HG02970 (cell line): ENCODE measurements at regions not wholly inside any gene's neighbourhood (a gene's known extent, or its start where the extent isn't known, plus 50 kb on each side); places are given as distances from the start of the nearest gene placed in this dataset.

Source experiments
- ATAC-seq: cut with Tn5 transposase; IDR thresholded peaks from one replicate; pipeline ENCODE4 v1.9.1; 2021; ENCODE audit warnings: mild to moderate bottlenecking, moderate library complexity, moderate number of reproducible peaks; ENCODE audit not compliant: unreplicated experiment, low FRiP score

DNA sequence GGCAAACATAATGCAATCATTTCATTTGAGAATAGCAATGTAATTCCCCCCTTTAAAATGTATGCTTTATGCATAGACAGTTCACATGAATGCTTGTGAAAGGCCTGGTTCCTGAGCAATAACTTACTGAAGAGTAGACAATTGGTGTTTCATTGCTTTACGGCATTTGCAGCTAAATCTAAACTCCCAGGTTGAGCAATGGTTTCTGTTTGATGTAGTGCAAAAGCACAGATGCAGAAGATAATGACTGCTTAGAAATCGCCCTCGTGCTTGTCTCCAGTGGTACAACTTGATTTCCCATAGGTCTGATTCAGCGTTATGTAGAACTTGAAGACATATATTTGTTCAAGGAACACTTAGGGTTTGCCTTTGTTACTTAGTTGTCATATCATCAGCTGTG is 1018.3 kb downstream of the DIAPH3 start:
- no peak for ATAC-seq

DNA sequence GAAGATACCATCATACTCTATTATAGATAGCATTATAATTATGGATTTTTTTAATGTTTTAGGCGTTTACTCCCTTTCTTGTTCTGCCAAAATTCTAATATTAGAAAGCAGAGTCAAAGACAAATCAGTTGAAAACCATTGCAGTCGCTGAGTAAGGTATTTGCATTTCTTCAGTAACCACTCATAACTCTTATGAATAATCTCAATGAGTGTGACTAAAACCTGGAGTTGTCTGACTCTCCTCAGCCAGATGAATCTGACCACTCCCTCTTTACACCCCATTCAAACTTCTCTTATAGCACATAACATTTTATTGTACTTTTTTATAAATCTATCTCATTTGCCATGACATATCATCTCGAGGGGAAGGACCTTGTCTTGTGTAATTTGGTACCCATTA is 1006.5 kb downstream of the DIAPH3 start:
- ATAC-seq, result no peak

DNA sequence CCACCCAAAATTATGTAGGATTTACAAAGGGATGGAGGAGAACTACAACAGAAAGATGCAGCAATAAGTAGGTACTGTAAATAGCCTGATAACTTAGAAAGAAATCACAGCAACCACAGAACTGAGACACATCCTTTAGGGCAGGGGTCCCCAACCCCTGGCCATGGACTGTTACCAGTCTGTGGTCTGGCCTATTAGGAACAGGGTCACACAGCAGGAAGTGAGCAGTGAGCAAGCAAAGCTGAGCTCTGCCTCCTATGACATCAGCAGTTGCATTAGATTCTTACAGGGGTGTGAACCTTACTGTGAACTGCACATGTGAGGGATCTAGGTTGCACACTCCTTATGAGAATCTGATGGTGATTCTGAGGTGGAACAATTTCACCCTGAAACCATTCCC is 997.6 kb downstream of the DIAPH3 start:
- no peak for ATAC-seq

DNA sequence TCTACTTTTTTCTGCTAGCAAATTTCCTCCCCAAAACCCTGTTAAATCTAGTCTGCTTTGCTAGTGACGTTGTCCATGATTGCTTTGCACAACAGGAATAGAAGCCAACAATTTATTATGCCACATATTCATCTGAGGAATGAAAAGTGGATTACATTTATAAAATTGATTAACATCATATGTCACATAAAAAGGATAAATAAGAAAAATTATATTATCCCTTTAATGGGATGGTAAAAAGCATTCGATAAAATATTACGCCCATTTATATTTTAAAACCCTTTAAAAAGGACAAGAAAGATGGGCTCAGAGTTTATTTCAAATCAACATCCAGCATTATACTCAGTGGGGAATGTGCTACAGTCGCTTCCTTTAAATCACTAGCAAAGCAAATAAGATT is 991.7 kb downstream of the DIAPH3 start:
- no peak for ATAC-seq

DNA sequence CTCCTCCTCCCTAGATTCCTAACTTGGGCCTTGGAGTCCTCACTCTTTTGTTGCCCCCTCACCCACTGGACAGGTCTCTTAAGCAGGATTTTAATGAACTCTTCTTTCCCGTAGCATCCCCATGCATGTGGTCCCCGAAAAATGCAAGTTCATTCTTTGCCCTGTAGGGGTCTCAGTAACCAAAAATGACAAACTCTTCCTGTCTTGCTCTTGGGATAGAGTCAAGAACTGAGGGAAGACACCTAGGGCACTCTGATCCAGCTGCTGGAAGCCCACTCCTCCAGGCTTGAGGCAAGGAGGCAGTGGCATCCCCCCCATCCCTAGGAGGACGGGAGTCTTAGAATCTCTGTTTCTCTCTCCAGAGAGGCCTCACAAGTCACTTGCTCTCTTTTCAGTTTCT is 987.0 kb downstream of the DIAPH3 start:
- ATAC-seq, result no peak

DNA sequence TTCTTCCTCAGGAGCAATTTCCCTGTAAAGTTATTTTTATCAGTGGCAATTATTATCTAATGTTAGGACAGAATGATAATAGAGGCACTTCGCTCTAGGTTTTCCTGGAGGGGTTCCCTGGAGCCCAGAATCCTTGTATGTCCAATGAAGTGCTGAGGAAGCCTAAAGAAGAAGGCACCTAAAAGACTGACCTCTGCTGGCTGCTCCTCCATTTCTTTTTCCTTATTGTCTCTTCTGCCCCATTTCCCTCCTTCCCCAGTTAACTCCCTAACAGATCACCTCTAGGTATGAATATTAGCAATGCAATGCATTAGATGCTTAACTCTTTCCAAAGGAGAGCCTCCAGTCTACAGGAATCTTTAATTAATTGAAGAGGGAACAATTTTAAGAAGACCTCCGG is 985.4 kb downstream of the DIAPH3 start:
- no peak for ATAC-seq

DNA sequence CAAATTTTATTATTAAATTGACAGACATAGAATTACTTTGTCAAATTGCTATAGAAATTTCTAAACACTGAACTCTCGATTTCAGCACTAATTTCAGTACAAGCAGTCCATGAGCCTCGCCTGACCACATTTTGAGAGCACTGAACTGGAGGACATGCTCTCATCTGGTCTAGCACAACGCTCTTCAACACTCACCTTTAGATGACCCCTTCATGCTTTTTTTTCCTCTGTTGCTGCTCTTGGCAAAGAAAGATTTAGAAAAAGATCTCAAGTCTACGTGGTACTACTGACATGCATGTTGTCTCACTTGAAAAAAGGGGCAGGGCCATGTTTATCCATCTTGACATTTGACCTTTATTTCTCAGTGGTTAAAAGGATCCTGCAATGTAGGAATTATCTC is 981.5 kb downstream of the DIAPH3 start:
- ATAC-seq, result no peak

DNA sequence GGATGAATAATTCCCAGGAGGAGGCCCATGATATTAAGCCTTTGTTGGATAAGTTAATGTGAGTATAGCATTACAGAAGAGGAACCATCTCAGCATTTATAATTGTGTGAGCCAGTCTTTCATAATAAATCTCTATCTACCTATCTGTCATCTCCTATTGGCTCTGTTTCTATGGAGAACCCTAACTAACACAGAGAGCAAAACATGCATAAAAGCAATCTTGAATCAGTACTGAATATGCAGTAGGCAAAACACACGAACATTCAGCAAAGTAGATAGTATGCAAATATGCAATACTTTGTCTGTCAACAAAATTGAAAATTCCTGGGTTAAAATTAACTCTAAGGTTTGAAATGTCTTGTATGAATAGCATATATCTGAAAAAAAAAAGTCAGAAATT is 966.3 kb downstream of the DIAPH3 start:
- no peak for ATAC-seq

DNA sequence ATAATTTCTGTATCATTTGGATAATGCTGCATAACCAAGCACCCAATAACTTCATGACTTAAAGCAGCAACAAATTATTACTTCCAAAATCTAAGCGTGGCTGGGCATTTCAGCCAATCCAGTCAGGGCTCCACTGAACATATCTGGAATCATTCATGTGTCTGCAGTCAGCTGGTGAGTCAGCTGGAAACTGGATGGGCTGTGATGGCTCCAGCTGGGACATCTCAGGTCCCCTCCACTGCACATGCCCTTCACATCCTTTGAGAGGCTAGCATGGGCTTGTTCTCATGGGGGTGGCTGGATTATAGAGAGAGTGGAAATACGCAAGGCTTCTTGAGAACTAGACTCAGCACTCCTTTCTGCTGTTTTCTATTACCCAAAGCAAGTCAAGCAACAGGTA is 961.9 kb downstream of the DIAPH3 start:
- ATAC-seq, result no peak

DNA sequence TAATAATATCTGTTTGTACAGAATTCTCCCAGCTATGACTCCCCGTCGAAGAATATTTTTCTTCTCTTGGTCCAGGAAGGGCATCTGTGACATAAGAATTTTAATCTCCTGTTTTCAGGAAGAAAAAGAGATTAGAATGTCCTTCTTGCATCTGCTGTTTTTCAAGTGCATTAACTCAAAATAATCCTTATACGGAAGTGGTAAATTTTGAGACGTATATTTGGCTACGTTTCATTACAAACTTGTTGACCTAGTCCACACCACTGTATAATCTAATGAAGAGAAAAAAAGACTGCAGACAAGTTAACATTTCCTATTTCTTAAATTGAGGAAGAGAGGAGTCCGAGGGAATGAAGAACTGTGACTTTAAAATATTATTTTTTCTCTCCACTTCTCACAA is 959.9 kb downstream of the DIAPH3 start:
- ATAC-seq, result no peak

DNA sequence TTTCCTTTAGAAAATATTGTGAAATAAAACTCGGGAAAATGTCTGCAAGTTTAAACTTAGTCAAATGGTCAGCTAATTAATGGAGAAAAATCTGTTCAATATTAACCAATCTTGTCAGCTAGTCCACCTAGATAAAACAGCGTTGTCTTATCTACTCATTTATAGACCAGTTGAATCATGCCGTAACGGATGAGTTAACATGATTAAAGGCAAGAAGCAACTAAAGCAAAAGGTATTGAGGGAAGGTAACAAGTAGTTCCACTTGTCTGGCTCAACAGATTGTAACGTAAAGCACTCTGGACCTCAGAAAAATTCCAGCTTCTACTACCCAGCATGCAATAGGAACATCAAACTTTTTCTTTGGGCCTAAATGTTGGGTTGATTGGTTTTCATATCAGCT is 958.2 kb downstream of the DIAPH3 start:
- ATAC-seq, result no peak

DNA sequence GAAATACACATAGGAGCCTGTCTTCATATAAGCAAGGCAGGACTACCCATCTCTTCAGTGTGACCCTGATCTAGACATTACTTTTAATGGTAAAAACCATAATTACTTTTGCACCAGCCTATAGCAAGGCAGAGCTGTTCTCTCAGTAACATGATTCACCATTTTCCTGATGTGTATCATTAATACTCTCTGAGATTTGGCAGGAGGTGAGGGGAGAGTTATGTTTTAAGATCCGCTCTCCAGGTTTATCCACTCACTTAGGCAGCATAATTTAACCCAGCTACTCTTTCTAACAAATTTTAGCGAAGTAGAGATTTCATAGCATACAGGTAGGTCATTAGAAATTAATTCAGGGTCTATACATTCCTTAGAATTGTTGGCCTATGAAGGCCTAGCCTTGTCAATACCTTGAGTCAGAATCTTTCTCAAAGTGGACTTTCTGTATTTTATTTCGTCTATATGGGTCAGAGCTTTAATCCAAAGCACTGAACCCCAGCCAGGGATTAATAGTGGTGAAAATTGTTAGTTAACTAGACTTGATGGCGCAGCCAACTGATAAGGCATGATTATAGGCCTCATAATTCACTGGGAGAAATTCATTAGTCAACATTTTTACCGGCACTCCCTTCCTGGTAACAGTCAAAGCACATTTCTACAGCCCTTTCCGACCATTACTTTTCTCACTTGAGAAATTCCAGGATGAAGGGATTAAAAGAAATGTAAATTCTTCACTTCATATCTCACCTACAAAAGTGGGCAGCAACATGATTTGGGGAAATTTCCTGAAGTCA is 955.1 kb downstream of the DIAPH3 start:
- no peak for ATAC-seq

DNA sequence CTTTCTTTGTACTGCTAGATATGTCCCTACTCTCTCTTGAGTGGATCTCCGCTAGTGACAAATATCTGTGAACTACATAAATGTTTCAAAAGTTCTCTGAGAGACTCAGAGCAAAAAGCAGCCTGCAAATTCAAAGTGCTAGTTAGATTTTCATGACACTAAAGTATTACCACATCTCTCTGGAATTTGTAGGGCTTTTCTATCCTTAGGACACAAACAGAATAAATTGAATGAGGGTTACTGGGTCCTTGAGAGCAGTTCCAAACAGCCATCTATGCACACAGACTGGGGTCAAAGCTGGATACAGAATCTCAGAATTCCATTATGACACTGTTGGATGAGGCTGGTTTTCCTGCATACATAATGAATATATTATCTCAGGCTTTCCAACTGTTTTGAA is 953.2 kb downstream of the DIAPH3 start:
- ATAC-seq, result no peak

DNA sequence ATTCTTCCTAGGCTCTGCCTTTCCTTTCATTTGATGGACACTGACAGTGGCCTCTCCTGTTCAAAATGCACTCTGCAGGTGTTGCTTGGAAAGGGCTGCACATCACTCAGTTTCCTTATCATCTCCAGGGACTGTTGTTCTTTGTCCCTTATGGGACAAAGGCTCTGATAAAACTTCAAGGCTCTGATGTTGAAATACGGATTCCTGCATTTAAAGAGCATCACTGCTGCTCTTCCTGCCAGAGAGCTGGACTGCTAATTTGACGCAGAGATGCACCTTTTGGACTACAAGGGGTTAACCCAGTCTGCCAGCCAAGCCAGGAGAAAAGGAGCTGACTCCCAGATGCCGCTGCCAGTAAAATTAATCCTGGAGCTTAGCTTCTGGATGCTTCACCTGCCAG is 952.1 kb downstream of the DIAPH3 start:
- no peak for ATAC-seq

DNA sequence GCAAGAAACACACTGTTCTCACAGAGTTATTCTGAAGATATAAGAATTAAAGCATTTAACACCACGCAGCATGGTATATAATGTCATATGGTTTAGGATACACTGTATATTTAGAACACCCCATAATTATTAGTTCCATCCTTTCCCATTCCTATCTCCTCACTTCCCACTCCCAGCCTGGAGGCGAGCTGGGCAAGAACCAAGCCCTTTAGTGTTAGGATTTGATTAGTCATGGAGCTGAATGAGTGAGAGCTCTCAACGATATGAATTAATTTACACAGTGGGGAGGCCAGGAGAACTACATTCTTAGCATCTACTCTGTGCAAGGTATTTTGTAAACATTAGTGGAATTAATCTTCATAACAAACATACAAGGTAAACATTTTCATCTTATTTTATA is 934.3 kb downstream of the DIAPH3 start:
- ATAC-seq, result no peak

DNA sequence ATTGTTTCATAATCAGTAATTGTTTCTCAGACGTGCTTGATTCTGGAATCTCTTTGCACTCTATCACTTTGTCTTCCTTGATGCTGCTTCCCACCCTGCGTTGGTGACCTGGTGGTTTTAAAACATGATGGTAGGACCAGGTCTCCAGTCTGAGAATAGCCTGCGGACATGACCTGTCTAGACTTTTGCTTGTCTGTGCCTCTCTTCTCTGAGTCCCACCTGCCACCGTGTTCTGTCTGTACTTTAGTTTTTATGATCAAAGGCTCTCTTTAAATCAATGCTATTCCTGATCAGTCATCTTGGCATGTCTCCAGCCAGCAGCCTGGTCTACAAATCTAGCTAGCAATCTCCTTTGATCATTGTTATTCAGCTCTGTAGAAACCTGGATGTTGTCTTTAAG is 933.9 kb downstream of the DIAPH3 start:
- ATAC-seq, result no peak

DNA sequence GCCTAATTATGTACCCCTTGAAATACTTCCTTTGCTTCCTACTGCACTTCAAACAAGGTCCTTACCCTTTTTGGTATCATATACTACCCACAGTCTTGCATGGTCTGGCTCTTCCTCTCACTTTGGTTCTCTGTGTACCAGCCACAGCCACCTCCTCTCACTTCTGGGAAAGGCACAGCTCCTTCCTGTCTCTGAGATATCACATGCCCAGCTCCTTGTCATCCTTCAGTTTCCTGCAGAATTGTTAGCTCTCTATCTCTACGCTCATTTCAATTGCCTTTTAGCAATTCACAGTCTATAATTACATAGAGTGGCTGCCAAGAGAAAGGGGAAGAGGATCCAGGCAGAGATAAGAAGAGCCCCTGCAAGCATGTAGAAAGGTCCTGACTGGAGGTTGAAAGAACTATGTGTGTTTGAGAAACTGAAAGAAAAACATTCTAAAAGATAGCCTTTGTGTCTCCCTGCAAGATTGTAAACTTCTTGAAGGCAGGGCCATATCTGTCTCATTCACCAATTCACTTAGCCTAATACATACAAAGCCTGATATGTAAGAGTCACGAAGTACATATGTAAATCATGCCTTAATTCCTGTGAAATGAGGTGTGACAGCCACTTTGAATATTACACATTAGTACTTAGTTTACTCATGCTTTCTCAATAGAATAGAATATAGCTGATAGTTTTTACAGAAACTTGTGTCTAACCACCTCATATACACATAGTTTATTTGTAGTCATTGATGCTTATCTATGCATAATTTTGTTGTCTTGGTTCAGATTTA is 933.1 kb downstream of the DIAPH3 start:
- no peak for ATAC-seq

DNA sequence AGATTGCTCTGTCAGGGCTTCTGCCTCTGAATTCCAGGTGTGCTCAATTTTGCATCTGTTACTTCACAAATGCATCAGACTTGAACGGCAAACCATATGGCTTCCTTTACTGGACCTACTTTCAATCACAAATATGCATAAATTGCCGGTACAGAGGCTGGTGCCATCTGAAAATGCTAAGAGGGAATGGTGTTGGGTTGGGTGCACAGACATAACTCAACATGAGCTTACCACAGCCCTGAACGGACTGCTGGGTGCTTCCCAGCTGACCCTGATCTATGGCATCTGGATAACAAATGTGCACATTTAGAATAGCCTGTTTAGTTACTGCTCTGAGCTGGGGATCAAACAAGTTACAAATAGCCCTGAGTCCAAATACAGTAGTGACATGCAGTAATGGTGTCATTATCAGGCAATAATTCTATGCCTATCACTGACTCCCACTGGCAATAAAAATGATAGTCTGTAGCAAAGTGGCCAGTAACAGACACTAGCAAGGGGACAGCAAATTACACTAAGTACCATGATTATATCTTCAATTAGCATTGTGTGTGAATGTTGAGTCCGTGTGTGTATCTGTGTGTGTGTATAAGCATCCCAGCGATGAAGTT is 927.3 kb downstream of the DIAPH3 start:
- ATAC-seq, result no peak

DNA sequence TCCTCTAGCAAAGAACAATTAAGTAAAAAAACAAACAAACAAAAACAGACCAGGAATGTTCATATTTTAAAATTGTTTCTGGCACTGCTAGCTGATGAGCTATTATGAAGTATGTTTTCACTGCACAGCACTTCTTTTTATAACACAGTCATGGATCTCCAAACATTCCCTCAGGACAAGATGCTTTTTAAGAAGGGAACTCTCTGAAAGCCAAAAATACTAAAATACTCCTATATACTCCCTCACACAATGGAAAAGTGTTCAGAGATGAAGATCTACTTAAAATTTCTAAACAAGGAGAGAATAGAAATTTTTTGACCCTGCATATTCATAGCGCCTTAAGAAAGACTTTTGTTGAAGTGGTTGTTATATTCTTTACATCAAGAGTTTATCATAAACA is 926.8 kb downstream of the DIAPH3 start:
- no peak for ATAC-seq

DNA sequence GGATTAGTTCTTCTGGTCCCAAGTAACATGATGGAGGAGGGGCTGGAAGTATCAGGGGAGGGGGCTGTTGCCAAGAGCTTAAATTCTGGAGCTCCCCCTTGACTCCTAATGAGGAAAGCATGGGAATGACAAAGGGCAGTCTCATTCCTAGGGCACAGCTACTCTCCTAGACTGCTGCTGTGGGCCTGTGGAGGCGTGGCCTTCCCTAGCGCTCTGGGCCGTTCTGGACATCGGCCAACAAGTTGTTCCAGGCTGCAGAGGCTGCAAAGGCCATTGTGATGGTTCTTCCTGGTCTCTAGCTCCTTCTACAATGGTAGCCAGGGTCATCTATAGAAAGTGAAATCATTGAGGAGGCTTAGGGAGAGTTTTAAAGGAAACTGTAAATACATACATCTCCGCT is 916.6 kb downstream of the DIAPH3 start:
- ATAC-seq, result no peak

DNA sequence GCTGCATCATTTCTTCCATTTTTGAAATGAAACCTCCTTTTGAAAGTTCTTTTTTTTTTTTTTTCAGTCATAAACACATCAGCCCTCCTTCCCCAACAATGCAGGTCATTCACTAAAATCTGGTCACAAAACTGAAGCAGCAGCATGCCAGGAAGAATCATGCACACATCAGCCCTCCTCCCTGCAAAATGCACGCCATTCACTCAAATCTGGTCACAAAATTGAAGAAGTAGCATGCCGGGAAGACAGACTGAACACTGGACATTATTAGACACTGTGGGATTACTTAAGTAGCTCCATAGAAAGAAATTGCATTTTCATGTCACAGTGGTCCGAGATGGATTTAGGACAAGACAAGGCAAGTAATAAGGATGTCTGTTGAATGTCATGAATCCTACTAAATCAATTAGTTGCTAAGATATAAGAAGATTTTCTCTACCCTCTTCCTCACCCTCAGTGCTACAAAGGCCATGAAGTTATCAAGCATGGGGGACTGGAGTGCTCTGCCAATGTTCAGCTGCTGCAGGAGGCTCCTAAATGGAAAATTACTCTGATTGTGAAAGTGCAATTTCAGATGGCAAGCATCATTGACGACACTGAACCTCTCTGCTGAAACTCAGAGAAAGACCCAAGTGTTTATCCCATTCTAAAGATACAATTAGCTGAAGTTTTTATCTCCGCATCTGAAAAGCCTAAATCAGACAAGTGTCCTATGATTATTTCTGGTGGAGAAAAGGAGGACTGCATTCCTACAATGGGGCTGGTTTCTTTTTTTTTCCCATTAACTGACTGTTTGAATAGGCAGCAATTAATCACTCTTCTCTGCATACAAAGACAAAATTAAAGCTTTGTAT is 913.2 kb downstream of the DIAPH3 start:
- no peak for ATAC-seq
